ENCODE measurements at regions not wholly inside any gene's neighbourhood (a gene's known extent, or its start where the extent isn't known, plus 50 kb on each side); places are given as distances from the start of the nearest gene placed in this dataset.
"Not testable (repeated sequence)": the region's sequence is repeated elsewhere in the genome, so short reads cannot be mapped to it uniquely, and the experiment has no call there.

DNA sequence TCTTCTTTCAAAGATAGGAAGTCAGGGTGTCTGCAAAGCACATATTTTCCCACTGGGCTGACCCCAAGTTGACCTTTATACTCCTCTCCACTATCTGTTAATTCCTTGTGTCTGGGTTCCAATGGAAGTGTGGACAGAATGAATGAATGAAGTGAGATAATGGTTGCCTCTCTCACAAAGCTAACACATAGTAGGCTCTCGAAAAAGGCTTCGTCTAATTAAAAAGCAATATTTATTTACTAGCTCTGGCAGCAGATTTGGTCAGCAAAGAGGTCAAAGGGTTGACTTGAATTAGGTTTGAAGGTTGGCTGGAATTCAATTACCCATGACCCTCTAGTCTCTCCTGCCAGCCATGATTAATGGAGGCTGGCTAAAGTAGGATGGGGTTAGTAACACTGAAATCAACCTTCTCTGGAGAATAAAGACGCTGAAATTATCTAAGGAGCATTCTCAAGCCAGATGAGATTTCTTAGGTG, 280.3 kb upstream of the KLF3 start:
- DNase-seq (ENCODE audit: low spot score): no peak

GRCh38 chr4:38385093-38386004, 278.6 kb upstream of the KLF3 start:
- DNase-seq (ENCODE audit: low spot score): no peak

GRCh38 chr4:38386005-38386551, 277.9 kb upstream of the KLF3 start:
- DNase-seq (ENCODE audit: low spot score): no peak

- no peak for DNase-seq (ENCODE audit: low spot score)
Measured at GRCh38 chr4:38386654-38387188, 277.3 kb upstream of the KLF3 start.

- peak; percentile 33 for DNase-seq (ENCODE audit: low spot score)
Measured at GRCh38 chr4:38387348-38387747, 276.7 kb upstream of the KLF3 start.

DNA sequence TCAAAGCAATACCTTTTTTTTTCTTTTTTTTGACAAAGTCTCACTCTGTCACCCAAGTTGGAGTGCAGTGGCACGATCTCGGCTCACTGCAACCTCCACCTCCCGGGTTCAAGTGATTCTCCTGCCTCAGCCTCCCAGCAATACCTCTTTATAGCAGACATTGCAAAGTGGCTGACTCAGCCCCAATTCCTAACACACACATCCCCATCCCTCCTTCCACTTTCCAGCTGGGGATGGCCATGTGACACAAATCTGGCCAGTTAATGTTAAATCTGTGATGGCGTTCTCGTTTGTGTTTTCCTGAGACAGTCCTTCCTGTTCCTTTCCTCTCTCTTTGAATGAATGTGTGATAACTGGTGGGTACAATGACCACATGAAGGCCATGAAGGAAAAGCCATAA, 276.2 kb upstream of the KLF3 start:
- no peak for DNase-seq (ENCODE audit: low spot score)

GRCh38 chr4:38388907-38389306, 275.1 kb upstream of the KLF3 start:
- DNase-seq (ENCODE audit: low spot score): not testable (repeated sequence)

GRCh38 chr4:38390969-38391545, 272.9 kb upstream of the KLF3 start:
- no peak for DNase-seq (ENCODE audit: low spot score)

DNA sequence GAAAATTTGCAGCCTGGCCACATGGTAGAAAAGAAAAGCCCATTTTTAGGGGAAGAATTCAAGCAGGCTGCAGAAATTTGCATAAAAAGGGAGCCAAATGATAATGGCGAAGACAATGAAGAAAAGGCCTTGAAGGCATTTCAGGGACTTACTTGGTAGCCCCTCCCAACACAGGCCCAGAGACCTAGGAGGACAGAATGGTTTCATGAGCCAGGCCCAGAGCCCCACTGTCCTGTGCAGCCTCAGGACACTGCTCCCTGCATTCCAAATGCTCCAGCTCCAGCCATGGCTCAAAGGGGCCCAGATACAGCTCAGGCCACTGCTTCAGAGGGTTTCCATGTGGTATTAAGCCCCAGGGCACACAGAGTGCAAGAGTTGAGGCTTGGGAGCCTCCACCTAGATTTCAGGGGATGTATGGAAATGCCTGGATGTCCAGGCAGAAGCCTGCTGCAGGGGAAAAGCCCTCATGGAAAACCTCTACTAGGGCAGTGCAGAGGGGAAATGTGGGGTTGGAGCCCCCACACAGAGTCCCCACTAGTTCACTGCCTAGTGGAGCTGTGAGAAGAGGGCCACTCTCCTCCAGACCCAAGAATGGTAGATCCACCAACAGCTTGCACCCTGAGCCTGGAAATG, 271.7 kb upstream of the KLF3 start:
- no peak for DNase-seq (ENCODE audit: low spot score)

GRCh38 chr4:38396091-38396490, 267.9 kb upstream of the KLF3 start:
- no peak for DNase-seq (ENCODE audit: low spot score)

DNA sequence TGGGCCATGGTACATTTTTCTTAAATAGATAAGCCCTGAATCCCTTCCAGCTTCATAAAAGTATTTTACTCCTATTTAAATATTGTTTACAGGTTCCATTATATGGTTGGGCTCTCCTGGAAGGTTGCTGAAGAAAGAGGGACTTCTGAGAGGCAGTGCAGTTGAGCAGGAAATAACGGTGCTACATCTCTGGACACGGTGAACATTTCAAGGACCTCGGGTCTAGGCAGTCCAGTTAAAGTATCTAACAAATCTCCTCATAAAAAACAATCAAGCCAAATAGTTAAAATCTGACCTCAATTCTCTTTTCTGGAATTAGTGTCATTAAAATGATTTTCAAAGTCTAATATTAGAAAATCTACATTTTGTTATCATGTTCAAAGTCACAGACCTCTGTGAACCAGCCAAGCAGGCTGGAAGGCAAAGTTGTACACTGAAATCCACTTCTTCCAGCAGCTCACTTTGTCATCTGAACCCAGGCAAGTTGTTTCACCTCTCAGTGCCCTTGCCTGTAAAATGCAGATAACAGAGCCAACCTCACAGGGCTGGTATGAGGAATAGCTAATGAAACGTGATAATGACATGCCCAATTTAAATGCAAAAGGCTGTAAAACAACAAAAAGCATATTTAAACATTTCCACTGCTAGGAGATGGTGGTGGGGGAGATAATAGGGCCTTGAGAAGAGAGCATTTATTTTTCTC, 267.0 kb upstream of the KLF3 start:
- DNase-seq (ENCODE audit: low spot score): no peak

GRCh38 chr4:38400946-38401345, 263.1 kb upstream of the KLF3 start:
- no peak for DNase-seq (ENCODE audit: low spot score)

- DNase-seq (ENCODE audit: low spot score): no peak
Measured at GRCh38 chr4:38406243-38406642, 257.8 kb upstream of the KLF3 start.

DNA sequence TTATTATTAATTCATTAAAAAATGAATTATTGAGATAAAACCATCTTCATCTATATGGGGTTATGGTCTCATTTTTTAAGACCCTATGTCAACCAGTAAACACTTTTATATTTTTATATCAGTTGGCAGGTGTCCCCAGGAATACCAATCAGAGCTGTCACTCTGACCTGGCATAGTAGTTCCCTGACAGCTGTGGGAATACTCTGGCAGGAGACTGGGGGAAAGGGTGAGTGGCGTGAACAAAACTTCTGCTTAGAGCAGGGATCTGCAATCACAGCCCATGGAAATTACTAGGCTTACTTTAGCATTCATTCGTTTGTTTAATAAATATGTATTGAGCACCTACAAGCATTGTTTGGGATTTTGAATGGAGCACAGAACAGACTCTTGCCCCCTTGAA, 254.1 kb upstream of the KLF3 start:
- DNase-seq (ENCODE audit: low spot score): no peak

DNA sequence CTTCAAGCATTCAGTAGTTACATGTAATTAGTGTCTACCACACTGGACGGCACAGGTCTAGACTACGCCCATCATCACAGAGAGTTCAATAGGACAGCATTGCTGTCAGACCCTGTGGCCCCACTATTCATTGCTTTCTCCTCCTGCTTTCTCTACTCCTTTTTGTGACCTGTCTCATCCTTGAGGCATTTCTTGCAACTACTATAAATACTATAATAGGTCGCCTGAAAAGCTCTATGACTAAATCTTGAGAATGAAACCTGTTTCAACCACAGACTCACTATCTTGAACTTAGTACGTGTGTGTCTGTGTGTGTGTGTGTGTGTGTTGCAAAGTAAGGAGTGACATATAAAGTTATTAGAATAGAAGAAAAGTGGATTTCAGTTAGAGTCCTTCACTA, 252.9 kb upstream of the KLF3 start:
- DNase-seq (ENCODE audit: low spot score): no peak

DNA sequence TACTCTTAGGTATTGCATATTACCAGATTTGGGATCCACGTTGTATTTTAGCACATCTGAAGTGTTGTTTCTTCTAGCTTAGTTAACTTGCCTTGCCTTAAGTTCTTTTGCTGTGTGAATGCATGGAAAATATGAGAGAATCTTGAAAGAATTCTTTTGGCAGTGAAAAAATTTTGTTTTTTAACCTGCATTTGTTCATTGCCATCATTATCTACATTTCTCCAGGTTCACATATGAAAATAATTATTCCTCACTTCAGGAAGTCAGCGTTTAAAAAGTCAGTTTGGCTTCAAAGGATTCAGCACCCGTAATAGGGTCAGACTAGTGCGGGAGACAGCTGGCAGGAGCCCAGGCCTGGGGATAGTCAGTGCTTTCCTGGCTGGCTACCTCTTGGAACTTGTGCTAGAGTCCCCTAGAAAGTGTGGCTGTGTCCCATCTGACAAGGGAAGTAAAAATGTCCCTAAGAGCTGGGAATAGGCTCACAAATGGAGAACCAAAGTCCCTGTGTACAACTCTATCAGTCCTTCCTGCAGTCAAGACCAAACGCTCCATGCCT, 251.9 kb upstream of the KLF3 start:
- no peak for DNase-seq (ENCODE audit: low spot score)

DNA sequence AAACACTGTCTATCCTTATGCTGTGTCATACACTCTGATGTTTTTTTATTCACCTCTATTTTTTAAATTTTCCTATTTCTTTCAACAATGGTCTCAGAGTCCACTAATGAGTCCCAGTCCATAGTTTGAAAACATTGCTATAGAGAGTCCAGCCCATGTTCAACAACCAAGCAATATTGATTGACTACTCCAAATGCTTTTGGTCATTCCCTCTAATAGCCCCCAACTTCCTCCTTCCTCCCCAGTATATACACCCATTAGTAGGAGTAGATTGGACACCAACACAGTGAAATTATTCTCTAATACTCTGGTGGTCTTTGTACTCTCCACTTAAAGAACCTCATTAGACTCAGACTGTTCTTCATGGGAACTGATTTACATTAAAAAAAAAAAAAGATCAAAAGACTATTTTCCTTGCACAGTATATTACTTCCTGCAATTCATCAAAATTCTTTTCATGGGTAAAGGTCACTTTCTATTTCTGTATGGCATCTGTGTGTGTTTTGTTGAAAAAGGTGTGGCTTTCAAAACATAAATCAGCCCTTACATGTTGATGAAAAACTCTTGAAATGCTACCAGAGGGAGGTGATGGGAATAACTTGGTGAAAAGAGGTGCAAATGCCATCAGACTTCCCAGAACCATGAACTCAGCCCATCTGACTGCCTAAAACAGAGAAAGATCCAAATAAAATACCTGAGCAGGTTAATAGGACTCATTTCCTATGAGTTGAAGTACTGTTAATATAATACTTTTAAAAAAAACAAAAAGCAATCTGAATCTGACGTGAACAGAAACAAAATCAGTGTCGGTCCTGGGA, 250.3 kb upstream of the KLF3 start:
- no peak for DNase-seq (ENCODE audit: low spot score)

DNA sequence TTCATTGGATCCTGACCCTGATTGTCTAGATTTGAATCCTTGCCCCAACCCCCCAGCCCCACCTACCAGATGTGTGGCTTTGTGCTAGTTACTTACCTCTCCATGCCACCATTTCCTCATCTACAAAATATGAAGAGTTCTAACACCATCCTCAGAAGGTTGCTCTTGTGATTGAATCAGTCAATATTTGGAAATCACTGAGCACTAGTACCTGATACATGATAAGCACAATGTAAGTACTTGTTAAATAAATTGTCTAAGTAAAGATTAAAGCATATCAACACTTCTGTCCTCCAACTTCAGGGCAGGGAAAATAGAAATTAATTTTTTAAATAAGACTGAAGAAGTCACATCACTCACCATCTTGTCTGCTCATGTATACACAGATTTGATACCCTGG, 249.6 kb upstream of the KLF3 start:
- DNase-seq (ENCODE audit: low spot score): no peak

- DNase-seq (ENCODE audit: low spot score): no peak
Measured at GRCh38 chr4:38415682-38416081, 248.3 kb upstream of the KLF3 start.

- no peak for DNase-seq (ENCODE audit: low spot score)
Measured at GRCh38 chr4:38416450-38417014, 247.5 kb upstream of the KLF3 start.
